Adipocyte (in vitro differentiated cells): ENCODE measurements at regions not wholly inside any gene's neighbourhood (a gene's known extent, or its start where the extent isn't known, plus 50 kb on each side); places are given as distances from the start of the nearest gene placed in this dataset.
A peak's percentile ranks its signal among the peaks of the same experiment; 100 is the strongest.

ENCODE experiments used
- DNase-seq: peaks from one replicate; pipeline ENCODE4 v3.0.0-alpha.2; 2015; ENCODE audit warnings: low read depth
- H3K27me3 ChIP-seq: replicated peaks from 2 replicates; pipeline ENCODE4 v1.7.0; 2013; ENCODE audit warnings: mild to moderate bottlenecking, low read length, moderate library complexity; ENCODE audit not compliant: control insufficient read depth, insufficient read depth
- H3K36me3 ChIP-seq: 2 replicates; pipeline ENCODE4 v1.7.0; 2013; ENCODE audit warnings: low read length, mild to moderate bottlenecking, moderate library complexity; ENCODE audit not compliant: control insufficient read depth, insufficient read depth, severe bottlenecking
- H3K4me1 ChIP-seq: 2 replicates; pipeline ENCODE4 v1.7.0; 2013; ENCODE audit warnings: mild to moderate bottlenecking, low read length, moderate library complexity; ENCODE audit not compliant: control insufficient read depth, insufficient read depth
- H3K4me3 ChIP-seq: 2 replicates; pipeline ENCODE4 v1.7.0; 2013; ENCODE audit warnings: mild to moderate bottlenecking, low read length, moderate library complexity
- H3K9ac ChIP-seq: 2 replicates; pipeline ENCODE4 v1.7.0; 2013; ENCODE audit warnings: mild to moderate bottlenecking, low read length, moderate library complexity
- H3K9me3 ChIP-seq: 2 replicates; pipeline ENCODE4 v1.7.0; 2013; ENCODE audit warnings: mild to moderate bottlenecking, low read length, moderate library complexity; ENCODE audit not compliant: control insufficient read depth

- no peak for DNase-seq
- no peak overlapping the region for H3K4me3 ChIP-seq
- H3K36me3 ChIP-seq, result no peaks in the 10 kb centered on the region
- H3K9me3 ChIP-seq, result no peaks in the 10 kb centered on the region
- no peaks in the 10 kb centered on the region for H3K27me3 ChIP-seq
- H3K4me1 ChIP-seq, result peaks cover 7% of the 10 kb centered on the region
- no peak overlapping the region for H3K9ac ChIP-seq
Observed at GRCh38 chr10:88086187-88086960, 222.9 kb downstream of the PTEN start.

GRCh38 chr10:88088441-88089340 lies 225.3 kb downstream of the PTEN start:
- DNase-seq, result peak; percentile 22
- H3K4me3 ChIP-seq, result no peak overlapping the region

GRCh38 chr10:88089498-88089897 lies 226.1 kb downstream of the PTEN start:
- H3K27me3 ChIP-seq, result no peaks in the 10 kb centered on the region
- H3K4me1 ChIP-seq, result no peaks in the 10 kb centered on the region
- H3K9me3 ChIP-seq, result no peaks in the 10 kb centered on the region
- H3K4me3 ChIP-seq, result no peak overlapping the region
- H3K36me3 ChIP-seq, result no peaks in the 10 kb centered on the region
- H3K9ac ChIP-seq, result no peak overlapping the region
- DNase-seq, result no peak

More at GRCh38 chr10:88088441-88089340, 225.3 kb downstream of the PTEN start:
- Histone ChIP-seq H3K36me3 (no peaks in the 10 kb centered on the region), H3K4me1 (no peaks in the 10 kb centered on the region), H3K27me3 (no peaks in the 10 kb centered on the region), H3K9ac (no peak overlapping the region), H3K9me3 (no peaks in the 10 kb centered on the region)

GRCh38 chr10:88090568-88091214 lies 227.3 kb downstream of the PTEN start:
- Histone ChIP-seq H3K9ac (no peak overlapping the region), H3K4me3 (no peak overlapping the region), H3K9me3 (no peaks in the 10 kb centered on the region), H3K36me3 (no peaks in the 10 kb centered on the region), H3K4me1 (peaks cover 10% of the 10 kb centered on the region), H3K27me3 (no peaks in the 10 kb centered on the region)
- DNase-seq, result no peak

- Histone ChIP-seq H3K36me3 (no peaks in the 10 kb centered on the region), H3K9ac (no peak overlapping the region), H3K4me3 (no peak overlapping the region), H3K27me3 (no peaks in the 10 kb centered on the region), H3K4me1 (peaks cover 12% of the 10 kb centered on the region), H3K9me3 (no peaks in the 10 kb centered on the region)
- DNase-seq, result no peak
Observed at GRCh38 chr10:88091490-88092061, 228.2 kb downstream of the PTEN start.

GRCh38 chr10:88092265-88092664 lies 228.8 kb downstream of the PTEN start:
- Histone ChIP-seq H3K27me3 (no peaks in the 10 kb centered on the region), H3K4me3 (no peak overlapping the region), H3K36me3 (no peaks in the 10 kb centered on the region), H3K9me3 (no peaks in the 10 kb centered on the region), H3K4me1 (peaks cover 14% of the 10 kb centered on the region), H3K9ac (no peak overlapping the region)
- DNase-seq, result no peak

- Histone ChIP-seq H3K4me3 (no peak overlapping the region), H3K9ac (no peak overlapping the region), H3K4me1 (peaks cover 21% of the 10 kb centered on the region), H3K27me3 (no peaks in the 10 kb centered on the region), H3K9me3 (no peaks in the 10 kb centered on the region), H3K36me3 (no peaks in the 10 kb centered on the region)
- no peak for DNase-seq
Observed at GRCh38 chr10:88092973-88093372, 229.5 kb downstream of the PTEN start.

GRCh38 chr10:88094795-88095194 lies 231.4 kb downstream of the PTEN start:
- no peaks in the 10 kb centered on the region for H3K36me3 ChIP-seq
- no peak overlapping the region for H3K4me3 ChIP-seq
- no peak overlapping the region for H3K9ac ChIP-seq

GRCh38 chr10:88095223-88095721 lies 231.8 kb downstream of the PTEN start:
- DNase-seq, result peak; percentile 37
- peaks cover 21% of the 10 kb centered on the region for H3K4me1 ChIP-seq
- no peak overlapping the region for H3K9ac ChIP-seq
- no peaks in the 10 kb centered on the region for H3K36me3 ChIP-seq
- H3K4me3 ChIP-seq, result no peak overlapping the region
- H3K9me3 ChIP-seq, result no peaks in the 10 kb centered on the region
- no peaks in the 10 kb centered on the region for H3K27me3 ChIP-seq

More at GRCh38 chr10:88094795-88095194, 231.4 kb downstream of the PTEN start:
- H3K4me1 ChIP-seq, result peaks cover 21% of the 10 kb centered on the region
- no peaks in the 10 kb centered on the region for H3K27me3 ChIP-seq
- no peak for DNase-seq
- H3K9me3 ChIP-seq, result no peaks in the 10 kb centered on the region

- H3K36me3 ChIP-seq, result no peaks in the 10 kb centered on the region
- H3K4me3 ChIP-seq, result no peak overlapping the region
- H3K4me1 ChIP-seq, result peaks cover 21% of the 10 kb centered on the region
- H3K27me3 ChIP-seq, result no peaks in the 10 kb centered on the region
- H3K9ac ChIP-seq, result no peak overlapping the region
- H3K9me3 ChIP-seq, result no peaks in the 10 kb centered on the region
- no peak for DNase-seq
Observed at GRCh38 chr10:88095778-88096431, 232.5 kb downstream of the PTEN start.
